GM21737 (cell line): ENCODE measurements at regions not wholly inside any gene's neighbourhood (a gene's known extent, or its start where the extent isn't known, plus 50 kb on each side); places are given as distances from the start of the nearest gene placed in this dataset.

Source experiments
- ATAC-seq: cut with Tn5 transposase; IDR thresholded peaks from one replicate; pipeline ENCODE4 v1.9.1; 2021; ENCODE audit warnings: mild to moderate bottlenecking, moderate library complexity; ENCODE audit not compliant: unreplicated experiment

- no peak for ATAC-seq
Measured at GRCh38 chr7:116310141-116310540, 99.8 kb downstream of the TES start.

DNA sequence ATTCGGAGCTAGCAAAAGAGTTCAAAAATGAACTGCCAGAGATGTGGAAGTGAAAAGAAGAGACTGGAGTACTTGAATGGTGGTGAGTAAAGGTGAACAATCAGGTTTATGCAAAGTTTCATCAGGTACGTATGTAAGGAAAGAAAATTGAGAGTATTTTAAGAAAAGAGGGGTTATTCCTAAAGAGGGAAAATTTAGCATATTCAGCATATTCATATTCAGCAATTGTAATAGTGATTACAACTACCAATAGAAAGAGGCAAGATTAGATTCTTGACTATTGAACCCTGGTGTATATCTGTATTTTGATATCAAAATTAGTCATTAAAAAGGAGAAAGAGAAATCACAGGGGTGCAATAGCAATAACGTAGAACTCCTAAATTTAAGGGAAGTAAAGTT lies 100.9 kb downstream of the TES start:
- no peak for ATAC-seq

DNA sequence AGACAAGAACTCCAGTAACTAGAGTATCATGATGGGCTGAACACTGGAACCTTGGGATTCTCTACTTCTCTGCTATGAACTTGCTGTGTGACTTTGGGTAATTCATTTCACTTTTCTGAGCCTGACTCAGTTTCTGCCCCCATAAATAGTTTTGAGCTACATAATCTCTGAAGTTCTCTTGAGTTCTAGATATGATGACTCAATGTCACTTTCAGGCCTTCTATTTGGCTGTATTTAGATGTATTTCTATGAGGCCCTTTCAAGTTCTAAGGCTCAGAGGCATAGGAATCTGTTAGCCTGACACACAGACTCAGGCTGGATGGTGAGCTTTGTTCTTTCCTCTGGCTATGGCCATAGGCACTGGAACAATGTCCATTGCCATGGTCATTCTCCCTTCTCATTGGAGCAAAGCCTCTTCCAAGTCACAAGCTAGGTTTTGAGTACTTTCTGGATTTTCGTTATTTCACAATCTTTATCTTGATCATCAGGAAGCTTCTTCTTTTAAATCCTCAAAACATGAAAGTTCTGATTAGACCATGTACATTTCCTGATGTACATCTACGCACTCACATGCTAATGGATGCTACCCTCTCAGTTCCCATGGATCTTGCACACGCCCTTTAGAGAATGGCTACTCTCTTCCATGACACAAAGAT lies 101.6 kb downstream of the TES start:
- ATAC-seq = no peak

GRCh38 chr7:116315293-116315692 lies 105.0 kb downstream of the TES start:
- ATAC-seq = no peak

GRCh38 chr7:116315803-116316202 lies 105.5 kb downstream of the TES start:
- no peak for ATAC-seq

GRCh38 chr7:116316838-116317628 lies 106.7 kb downstream of the TES start:
- peak; percentile 87 for ATAC-seq

GRCh38 chr7:116317907-116318306 lies 107.6 kb downstream of the TES start:
- ATAC-seq = no peak

DNA sequence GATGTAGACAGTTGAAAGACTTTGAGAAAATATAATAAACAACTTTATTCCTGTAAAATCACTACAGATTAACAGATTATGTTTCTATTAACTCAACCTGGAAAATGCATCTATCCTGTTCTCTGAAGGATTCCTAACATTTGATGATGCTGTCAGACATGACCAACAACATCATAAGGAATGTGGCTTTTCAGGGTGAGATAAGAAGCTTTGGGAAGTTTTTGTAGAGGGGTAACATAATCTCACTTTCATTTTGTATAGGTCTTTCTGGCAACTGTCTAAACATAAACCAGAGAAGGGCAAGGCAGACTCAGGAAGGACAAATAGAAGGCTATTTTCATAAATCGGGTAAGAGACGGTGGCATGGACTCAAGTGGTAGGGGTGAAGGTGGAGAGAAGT lies 112.2 kb downstream of the TES start:
- ATAC-seq = no peak

- ATAC-seq = no peak
Measured at GRCh38 chr7:116324582-116324981, 114.2 kb downstream of the TES start.

GRCh38 chr7:116325517-116325916 lies 115.2 kb downstream of the TES start:
- ATAC-seq = no peak

DNA sequence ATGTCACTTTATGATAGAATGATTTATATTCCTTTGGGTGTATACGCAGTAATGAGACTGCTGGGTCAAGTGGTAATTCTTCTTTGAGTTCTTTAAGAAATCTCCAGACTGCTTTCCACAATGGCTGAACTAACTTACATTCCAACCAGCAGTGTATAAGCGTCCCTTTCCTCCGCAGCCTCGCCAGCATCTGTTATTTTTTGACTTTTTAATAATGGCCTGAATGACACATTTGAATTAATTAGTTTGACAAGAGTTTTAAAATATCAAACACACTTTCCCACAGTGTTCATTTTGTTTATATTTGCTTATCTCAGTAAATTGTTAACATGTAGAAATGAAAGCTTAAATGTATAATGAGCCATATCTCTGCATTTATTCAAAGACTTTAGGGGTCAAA lies 116.8 kb downstream of the TES start:
- ATAC-seq = no peak

- no peak for ATAC-seq
Measured at GRCh38 chr7:116327752-116328151, 117.4 kb downstream of the TES start.

- ATAC-seq = no peak
Measured at GRCh38 chr7:116328161-116328560, 117.8 kb downstream of the TES start.

DNA sequence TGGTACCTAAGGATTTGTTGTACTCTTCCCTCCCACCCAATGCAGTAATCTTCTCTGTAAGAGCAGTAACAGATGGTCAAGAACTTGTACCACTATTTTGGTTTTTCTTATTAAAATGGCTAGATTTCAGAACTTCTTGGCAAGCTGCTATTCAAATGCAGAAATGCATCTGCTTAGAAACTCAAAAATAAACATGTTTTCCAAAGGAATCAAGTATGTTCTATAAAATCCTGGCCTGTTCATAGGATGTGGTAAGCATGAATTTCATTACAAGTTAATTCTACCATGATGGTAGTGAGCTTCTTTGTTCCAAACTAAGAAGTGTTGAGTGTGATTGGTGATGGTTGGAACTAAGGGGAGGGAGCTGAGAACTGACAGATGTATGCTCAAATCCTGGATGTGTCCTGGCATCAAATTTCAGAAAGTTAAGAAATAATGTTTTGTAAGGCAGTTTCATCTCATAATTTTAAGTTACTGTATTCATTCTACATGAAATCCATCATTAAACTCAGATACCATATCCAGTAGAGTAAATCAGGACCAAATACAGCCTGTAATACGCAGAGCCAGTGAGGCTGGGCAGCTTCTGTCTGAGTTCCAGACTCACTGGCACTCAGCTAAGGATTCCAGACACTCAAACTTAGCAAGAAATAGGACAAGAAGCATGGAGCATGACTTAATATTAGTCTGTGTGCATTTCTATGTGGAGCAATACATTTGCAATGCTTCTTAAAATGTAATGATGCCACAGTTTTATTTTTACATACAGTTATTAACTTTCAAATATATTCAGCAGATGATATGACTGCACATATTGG lies 119.6 kb downstream of the TES start:
- no peak for ATAC-seq

DNA sequence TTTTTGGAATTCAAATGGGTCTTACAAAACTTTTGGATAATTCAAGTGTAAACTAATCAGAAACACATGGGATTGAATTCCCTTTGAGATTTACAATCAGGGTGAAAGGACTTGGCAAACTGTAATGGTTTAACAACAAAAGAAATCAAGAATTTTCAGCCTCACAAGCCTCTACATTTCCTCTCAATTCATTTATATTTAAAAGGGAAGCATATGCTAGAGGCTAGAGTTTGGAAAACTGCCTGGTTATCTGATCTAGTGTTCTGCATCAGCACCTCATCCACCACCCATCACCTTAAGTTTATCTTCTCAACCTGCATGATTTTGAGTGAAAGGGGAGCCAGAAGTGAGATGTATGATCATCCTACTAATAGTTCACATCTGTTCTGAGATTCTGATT lies 120.7 kb downstream of the TES start:
- no peak for ATAC-seq

GRCh38 chr7:116332766-116333165 lies 122.4 kb downstream of the TES start:
- ATAC-seq = no peak

DNA sequence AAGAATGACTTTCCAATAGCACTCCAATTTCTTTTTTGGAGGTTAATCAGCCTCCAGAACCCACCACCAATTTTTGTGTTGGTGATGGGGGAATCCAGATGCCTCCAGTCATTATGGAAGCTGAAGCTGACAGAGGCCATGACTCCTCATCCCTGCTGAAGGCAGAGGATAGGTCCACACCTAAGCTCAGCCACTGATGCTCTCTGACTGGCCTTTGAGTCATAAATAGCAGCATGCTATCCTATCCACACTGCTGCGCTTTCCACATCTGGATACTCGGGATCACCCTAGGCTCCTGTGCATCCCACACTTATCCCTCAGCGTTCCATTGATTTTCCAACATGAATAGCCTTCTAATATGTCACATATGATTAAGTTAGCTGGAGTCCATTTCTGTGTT lies 124.2 kb downstream of the TES start:
- ATAC-seq = no peak

DNA sequence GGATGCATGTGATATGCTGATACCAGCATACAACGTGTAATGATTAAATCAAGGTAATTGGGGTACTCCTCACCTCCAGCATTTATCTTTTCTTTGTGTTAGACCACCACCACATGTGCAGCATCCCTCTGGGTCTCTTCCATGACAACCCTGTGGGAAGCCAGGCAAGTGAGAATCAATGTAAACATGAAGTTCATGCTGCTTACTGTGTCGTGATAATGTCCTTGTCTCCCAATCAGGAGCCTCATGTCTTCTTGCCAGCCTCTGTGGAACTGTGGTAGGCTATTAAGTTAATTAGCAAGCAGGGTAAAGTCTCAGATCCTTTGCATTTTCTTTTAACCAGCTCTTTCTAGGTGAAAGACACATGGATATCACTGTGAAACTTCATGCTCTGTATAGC lies 126.7 kb downstream of the TES start:
- no peak for ATAC-seq

DNA sequence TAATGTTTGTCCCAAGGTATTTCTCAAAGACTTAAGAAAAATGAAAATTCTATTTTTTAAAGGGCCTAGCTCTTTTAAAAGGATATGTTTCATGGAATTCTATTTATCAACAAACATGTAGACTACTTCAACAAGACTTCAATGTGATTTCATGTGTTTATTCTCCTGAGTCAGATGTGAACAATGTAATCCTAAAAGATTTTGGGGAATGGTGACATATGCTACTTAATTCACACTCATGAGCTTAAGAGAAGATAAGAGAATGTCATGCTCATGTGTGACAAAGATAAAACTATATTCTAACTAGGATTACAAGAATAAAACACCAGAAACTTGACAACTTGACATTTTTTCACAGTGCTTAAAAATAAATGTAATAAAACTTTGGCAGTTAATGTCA lies 127.5 kb downstream of the TES start:
- no peak for ATAC-seq

- no peak for ATAC-seq
Measured at GRCh38 chr7:116339564-116339963, 129.2 kb downstream of the TES start.

GRCh38 chr7:116340201-116340847 lies 130.0 kb downstream of the TES start:
- ATAC-seq = no peak
